ENCODE measurements at regions not wholly inside any gene's neighbourhood (a gene's known extent, or its start where the extent isn't known, plus 50 kb on each side); places are given as distances from the start of the nearest gene placed in this dataset.
A peak's percentile ranks its signal among the peaks of the same experiment; 100 is the strongest.

DNA sequence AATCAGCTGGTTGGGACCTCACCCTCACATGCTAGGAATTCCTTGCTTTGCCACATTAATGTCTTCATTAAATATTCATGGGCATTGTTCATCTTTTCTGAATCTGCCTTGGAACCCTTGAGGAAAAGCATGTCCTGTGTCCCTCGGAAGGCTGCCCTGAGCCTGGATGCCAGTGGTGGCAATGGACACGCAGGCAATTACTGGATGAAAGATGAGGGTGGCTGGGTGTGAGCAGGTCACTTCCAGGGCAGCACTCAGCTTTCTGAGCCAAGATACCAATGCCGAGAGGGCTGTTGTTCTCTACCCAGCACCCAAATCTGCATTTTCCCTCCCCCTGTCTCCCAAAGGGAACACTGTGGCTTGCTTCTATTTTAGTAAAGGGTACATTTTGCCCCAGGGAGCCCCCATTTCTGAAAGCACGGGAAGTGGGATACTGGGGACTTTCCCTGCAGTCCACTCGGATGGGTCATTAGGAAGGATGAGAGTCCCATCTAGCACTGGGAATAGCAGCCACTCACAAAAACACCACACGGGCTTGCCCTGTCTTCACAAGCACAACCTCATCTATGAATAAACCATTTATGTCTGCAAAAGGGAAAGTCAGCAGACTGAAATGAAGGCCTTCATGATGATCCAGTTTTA is 234.8 kb downstream of the SOX11 start:
- no peak overlapping the region for H3K4me3 ChIP-seq (ENCODE audit: low read depth, low read length)
- TF ChIP-seq MYC (IDR thresholded peaks at IDR 0.05; ENCODE audit: low read depth, low read length) (no peak), POLR2A (IDR thresholded peaks at IDR 0.05; ENCODE audit: extremely low read depth, insufficient read length) (no peak)
- TF ChIP-seq, protein P1, sequence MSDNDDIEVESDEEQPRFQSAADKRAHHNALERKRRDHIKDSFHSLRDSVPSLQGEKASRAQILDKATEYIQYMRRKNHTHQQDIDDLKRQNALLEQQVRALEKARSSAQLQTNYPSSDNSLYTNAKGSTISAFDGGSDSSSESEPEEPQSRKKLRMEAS (IDR thresholded peaks at IDR 0.05; ENCODE audit: low read depth, low read length), result no peak
- TF ChIP-seq, protein P2, sequence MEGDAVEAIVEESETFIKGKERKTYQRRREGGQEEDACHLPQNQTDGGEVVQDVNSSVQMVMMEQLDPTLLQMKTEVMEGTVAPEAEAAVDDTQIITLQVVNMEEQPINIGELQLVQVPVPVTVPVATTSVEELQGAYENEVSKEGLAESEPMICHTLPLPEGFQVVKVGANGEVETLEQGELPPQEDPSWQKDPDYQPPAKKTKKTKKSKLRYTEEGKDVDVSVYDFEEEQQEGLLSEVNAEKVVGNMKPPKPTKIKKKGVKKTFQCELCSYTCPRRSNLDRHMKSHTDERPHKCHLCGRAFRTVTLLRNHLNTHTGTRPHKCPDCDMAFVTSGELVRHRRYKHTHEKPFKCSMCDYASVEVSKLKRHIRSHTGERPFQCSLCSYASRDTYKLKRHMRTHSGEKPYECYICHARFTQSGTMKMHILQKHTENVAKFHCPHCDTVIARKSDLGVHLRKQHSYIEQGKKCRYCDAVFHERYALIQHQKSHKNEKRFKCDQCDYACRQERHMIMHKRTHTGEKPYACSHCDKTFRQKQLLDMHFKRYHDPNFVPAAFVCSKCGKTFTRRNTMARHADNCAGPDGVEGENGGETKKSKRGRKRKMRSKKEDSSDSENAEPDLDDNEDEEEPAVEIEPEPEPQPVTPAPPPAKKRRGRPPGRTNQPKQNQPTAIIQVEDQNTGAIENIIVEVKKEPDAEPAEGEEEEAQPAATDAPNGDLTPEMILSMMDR (IDR thresholded peaks at IDR 0.05; ENCODE audit: low read depth, low read length), result no peak
- DNase-seq (ENCODE audit: low read depth), result no peak

DNA sequence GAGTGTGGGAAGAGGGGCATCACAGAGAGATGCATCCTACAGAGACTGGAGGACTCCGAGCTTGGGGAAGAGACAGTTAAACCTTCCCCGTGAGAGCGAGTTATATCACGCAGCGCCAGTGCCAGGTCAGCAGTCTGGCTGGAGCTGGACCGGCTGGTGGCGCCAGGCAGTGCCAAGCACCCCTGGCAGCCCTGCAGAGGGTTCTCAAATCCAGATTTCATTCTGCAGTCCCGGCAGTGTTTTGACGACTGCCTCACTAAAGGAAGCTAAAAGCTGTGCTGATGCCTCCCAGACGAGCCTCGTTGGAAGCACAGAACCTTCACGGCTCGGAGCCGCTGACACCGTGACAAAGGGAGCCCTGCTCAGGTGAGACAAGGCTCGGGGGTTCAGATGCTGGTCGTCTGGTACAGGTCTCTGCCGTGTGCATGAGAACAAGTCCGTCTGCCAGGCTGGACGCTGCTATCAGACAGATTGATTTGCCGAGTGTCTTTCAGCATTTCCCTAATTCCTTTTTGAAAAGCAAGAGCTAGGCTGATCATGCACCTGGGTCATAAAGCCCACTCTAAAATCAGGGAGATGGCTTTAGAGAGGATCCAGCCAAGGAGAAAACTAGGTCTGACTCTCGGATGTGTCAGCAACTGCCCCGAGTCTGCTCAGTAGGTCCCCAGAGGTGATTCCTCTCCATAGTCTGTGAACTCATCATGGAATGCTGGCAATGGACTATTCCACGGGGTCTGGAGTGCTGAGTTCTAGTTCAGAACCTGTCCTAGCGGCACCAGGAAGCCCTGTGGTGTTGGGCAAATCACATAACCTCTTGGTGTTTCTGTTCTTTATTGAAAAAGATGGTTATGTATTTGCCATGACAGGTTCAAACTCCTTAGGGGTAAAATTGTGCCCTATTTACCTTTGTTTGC is 240.6 kb downstream of the SOX11 start:
- no peak for DNase-seq (ENCODE audit: low read depth)

DNA sequence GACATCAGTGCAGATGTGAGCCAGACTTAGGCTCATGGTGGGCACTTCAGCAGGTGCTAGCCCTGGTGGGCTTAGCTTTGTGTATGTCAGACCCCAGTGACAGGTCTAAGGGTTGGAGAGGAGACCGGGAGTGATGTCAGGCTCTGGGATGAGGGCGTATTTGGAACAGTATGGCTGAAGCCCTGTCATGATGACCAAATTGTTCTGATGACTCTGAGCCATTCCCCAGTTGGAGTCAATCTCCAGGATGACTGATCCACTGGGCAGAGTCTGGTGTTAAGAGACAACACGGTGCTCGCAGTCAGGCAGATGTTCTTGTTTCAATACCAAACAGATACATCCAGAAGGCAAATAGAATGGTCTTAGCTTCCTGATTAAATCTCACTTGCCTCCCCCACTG is 241.5 kb downstream of the SOX11 start:
- TF ChIP-seq POLR2A (IDR thresholded peaks at IDR 0.05; ENCODE audit: extremely low read depth, insufficient read length), result no peak
- TF ChIP-seq MYC (IDR thresholded peaks at IDR 0.05; ENCODE audit: low read depth, low read length), result no peak
- TF ChIP-seq, protein P1 (IDR thresholded peaks at IDR 0.05; ENCODE audit: low read depth, low read length), result no peak
- TF ChIP-seq, protein P2 (IDR thresholded peaks at IDR 0.05; ENCODE audit: low read depth, low read length), result no peak
- H3K4me3 ChIP-seq (ENCODE audit: low read depth, low read length), result no peak overlapping the region
- no peak for DNase-seq (ENCODE audit: low read depth)

More for the DNA sequence above, 240.6 kb downstream of the SOX11 start:
- H3K4me3 ChIP-seq (ENCODE audit: low read depth, low read length), result no peak overlapping the region
- TF ChIP-seq, protein P2 (IDR thresholded peaks at IDR 0.05; ENCODE audit: low read depth, low read length), result no peak
- TF ChIP-seq MYC (IDR thresholded peaks at IDR 0.05; ENCODE audit: low read depth, low read length), result no peak
- TF ChIP-seq POLR2A (IDR thresholded peaks at IDR 0.05; ENCODE audit: extremely low read depth, insufficient read length), result no peak
- TF ChIP-seq, protein P1 (IDR thresholded peaks at IDR 0.05; ENCODE audit: low read depth, low read length), result no peak

DNA sequence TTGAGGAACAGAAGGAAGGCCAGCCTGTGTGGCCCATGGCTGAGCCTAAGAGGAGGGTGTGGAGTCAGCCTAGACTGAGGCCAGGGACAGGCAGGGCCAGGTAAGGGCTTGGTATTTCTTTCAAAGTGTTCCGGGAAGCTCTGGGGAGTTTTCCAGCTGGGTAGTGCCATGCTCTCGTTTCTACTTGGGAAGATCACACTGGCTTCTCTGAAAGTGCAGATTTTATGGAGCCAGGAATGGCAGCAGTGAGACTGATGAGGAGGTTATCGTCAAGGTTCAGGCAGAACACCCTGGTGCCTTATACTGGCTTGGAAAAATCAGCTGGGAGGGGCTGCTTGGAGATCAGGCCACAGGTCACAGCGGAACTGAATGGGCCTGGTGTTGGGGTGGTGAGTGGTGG is 245.1 kb downstream of the SOX11 start:
- H3K4me3 ChIP-seq (ENCODE audit: low read depth, low read length), result no peak overlapping the region
- no peak for DNase-seq (ENCODE audit: low read depth)
- TF ChIP-seq, protein P1 (IDR thresholded peaks at IDR 0.05; ENCODE audit: low read depth, low read length), result no peak
- TF ChIP-seq MYC (IDR thresholded peaks at IDR 0.05; ENCODE audit: low read depth, low read length) (no peak), POLR2A (IDR thresholded peaks at IDR 0.05; ENCODE audit: extremely low read depth, insufficient read length) (no peak)
- TF ChIP-seq, protein P2 (IDR thresholded peaks at IDR 0.05; ENCODE audit: low read depth, low read length), result no peak

DNA sequence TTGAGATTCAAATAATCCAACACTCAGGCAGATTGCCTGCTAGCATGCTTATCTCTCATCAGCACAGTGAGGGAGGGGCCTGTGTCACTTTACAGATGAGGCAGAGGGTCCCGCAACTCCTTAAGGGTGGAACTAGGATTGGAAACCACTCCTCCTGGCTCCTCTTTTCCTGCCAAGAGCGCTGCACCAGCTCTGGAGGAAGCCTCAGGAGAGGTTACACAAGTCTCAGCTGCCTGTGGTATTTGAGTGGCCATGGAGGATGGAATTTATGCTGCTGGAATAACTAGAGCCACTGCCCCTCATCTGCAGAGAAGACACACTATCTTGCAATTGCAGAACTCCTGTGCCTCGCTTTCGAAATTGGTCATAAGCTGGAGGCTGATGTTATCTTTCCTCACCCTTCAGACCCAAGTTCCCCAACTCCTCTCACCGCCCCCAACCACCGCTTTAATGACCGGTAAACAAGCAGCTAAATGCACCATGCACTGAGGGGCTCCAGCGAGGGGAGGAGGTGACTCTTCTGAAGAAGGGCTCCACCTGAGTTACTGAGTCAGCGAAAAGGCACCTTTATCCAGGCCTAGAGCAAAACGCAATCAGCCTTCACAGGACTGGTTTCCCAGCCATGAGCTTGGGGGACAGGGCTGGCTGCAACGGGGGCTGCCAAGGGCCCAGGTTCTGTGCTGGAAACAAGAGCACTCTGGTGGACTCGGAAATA is 245.8 kb downstream of the SOX11 start:
- TF ChIP-seq POLR2A (IDR thresholded peaks at IDR 0.05; ENCODE audit: extremely low read depth, insufficient read length), result no peak
- TF ChIP-seq, protein P2 (IDR thresholded peaks at IDR 0.05; ENCODE audit: low read depth, low read length), result no peak
- TF ChIP-seq, protein P1 (IDR thresholded peaks at IDR 0.05; ENCODE audit: low read depth, low read length), result 0 out of 2 replicates have a peak, but pooled peaks have one; percentile 15
- DNase-seq (ENCODE audit: low read depth), result peak; percentile 88
- no peak overlapping the region for H3K4me3 ChIP-seq (ENCODE audit: low read depth, low read length)
